ENCODE measurements at regions not wholly inside any gene's neighbourhood (a gene's known extent, or its start where the extent isn't known, plus 50 kb on each side); places are given as distances from the start of the nearest gene placed in this dataset.

DNA sequence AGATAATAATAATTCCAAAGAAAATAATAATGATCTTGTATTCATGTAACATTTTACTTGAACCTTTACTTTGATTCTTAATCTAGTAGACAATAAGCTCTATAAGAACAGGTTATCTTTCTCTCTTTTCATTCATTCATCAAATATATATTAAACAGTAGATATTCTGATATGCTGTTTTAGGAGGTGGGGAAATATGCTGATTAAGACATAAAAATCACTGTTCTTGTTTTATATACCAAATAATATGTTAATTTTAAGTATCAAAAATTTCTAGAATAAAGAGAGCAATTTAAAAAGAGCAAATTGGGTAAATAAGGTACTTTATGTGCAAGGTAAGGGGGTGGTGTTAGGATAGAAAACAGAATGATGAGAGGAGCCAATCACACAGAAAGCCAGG, 401.9 kb downstream of the PDHA2 start:
- TF ChIP-seq, protein P1, sequence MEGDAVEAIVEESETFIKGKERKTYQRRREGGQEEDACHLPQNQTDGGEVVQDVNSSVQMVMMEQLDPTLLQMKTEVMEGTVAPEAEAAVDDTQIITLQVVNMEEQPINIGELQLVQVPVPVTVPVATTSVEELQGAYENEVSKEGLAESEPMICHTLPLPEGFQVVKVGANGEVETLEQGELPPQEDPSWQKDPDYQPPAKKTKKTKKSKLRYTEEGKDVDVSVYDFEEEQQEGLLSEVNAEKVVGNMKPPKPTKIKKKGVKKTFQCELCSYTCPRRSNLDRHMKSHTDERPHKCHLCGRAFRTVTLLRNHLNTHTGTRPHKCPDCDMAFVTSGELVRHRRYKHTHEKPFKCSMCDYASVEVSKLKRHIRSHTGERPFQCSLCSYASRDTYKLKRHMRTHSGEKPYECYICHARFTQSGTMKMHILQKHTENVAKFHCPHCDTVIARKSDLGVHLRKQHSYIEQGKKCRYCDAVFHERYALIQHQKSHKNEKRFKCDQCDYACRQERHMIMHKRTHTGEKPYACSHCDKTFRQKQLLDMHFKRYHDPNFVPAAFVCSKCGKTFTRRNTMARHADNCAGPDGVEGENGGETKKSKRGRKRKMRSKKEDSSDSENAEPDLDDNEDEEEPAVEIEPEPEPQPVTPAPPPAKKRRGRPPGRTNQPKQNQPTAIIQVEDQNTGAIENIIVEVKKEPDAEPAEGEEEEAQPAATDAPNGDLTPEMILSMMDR (IDR thresholded peaks at IDR 0.05; ENCODE audit: extremely low read depth in 1 of 2, insufficient read depth in 1 of 2, low read depth in 1 of 2, low read length in 2 of 2): no peak
- TF ChIP-seq FOS (IDR thresholded peaks at IDR 0.05; ENCODE audit: borderline replicate concordance, insufficient read depth, low read length) (no peak), EZH2 (IDR thresholded peaks at IDR 0.05; ENCODE audit: borderline replicate concordance, low read depth, low read length, severe bottlenecking) (no peak), MYC (IDR thresholded peaks at IDR 0.05; ENCODE audit: low read depth, low read length) (no peak), POLR2A (IDR thresholded peaks at IDR 0.05; ENCODE audit: low read depth, low read length) (no peak)
- TF ChIP-seq, protein P2, sequence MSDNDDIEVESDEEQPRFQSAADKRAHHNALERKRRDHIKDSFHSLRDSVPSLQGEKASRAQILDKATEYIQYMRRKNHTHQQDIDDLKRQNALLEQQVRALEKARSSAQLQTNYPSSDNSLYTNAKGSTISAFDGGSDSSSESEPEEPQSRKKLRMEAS (IDR thresholded peaks at IDR 0.05; ENCODE audit: insufficient read depth, insufficient read length): no peak
